ENCODE measurements at regions not wholly inside any gene's neighbourhood (a gene's known extent, or its start where the extent isn't known, plus 50 kb on each side); places are given as distances from the start of the nearest gene placed in this dataset.

DNA sequence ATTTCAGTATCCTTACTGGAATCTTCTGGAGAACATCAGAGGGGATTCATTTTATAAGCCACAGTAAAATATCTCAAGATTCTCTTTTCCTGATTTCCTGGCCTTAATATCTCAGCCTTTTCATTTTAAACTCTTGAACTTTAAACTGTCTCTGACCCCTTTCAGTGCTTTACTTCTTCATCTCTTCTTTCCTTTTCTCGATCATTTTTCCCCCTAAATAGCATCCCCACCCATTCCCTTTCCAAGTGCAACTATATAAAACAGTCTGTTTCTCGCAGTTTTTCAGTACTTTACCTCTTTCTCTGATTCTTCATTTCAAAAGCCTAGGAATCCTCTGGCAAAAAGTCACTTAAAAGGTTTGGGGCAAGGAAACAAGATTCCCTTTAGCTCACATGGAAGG lies 80.5 kb downstream of the PALM2AKAP2 start:
- CTCF ChIA-PET = interaction anchor here (1.3 to 2.6 kb wide), 3 partner anchors 11 to 337 kb away, joined by 4 to 12 read pairs (median 9); no protein-coding TSS in a partner anchor
- TF ChIP-seq EZH2 (IDR thresholded peaks at IDR 0.05; ENCODE audit: borderline replicate concordance, low read depth, low read length, severe bottlenecking) (no peak), POLR2AphosphoS5 (IDR thresholded peaks at IDR 0.05; ENCODE audit: insufficient read depth, low read depth, low read length) (no peak), GATA2 (IDR thresholded peaks at IDR 0.05; ENCODE audit: insufficient read depth, insufficient read length, low read depth, low read length) (no peak), FOS (IDR thresholded peaks at IDR 0.05; ENCODE audit: borderline replicate concordance, insufficient read depth, low read length) (no peak), JUN (IDR thresholded peaks at IDR 0.05; ENCODE audit: borderline replicate concordance, insufficient read depth, insufficient read length, low read depth) (no peak)
- TF ChIP-seq, protein P1, sequence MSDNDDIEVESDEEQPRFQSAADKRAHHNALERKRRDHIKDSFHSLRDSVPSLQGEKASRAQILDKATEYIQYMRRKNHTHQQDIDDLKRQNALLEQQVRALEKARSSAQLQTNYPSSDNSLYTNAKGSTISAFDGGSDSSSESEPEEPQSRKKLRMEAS (IDR thresholded peaks at IDR 0.05; ENCODE audit: insufficient read depth, insufficient read length) = no peak
- TF ChIP-seq, protein P2, sequence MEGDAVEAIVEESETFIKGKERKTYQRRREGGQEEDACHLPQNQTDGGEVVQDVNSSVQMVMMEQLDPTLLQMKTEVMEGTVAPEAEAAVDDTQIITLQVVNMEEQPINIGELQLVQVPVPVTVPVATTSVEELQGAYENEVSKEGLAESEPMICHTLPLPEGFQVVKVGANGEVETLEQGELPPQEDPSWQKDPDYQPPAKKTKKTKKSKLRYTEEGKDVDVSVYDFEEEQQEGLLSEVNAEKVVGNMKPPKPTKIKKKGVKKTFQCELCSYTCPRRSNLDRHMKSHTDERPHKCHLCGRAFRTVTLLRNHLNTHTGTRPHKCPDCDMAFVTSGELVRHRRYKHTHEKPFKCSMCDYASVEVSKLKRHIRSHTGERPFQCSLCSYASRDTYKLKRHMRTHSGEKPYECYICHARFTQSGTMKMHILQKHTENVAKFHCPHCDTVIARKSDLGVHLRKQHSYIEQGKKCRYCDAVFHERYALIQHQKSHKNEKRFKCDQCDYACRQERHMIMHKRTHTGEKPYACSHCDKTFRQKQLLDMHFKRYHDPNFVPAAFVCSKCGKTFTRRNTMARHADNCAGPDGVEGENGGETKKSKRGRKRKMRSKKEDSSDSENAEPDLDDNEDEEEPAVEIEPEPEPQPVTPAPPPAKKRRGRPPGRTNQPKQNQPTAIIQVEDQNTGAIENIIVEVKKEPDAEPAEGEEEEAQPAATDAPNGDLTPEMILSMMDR (IDR thresholded peaks at IDR 0.05; ENCODE audit: extremely low read depth in 1 of 2, insufficient read depth in 1 of 2, low read depth in 1 of 2, low read length in 2 of 2) = no peak

More for the DNA sequence above, 80.5 kb downstream of the PALM2AKAP2 start:
- intact Hi-C loops (cut with micrococcal nuclease) = no loop called here
- no peak for DNase-seq (ENCODE audit: low read depth, low spot score)
- Histone ChIP-seq H3K27me3 (ENCODE audit: control insufficient read depth in 2 of 2, insufficient read depth in 2 of 2, low read length in 2 of 2) (peaks cover 16 to 23% of the 10 kb centered on the region in 2 experiments), H3K9me1 (replicated peaks; ENCODE audit: control insufficient read depth, extremely low read depth, insufficient read depth, low read length) (no peaks in the 10 kb centered on the region), H3K4me1 (ENCODE audit: control insufficient read depth, extremely low read depth, insufficient read depth, low read length) (no peaks in the 10 kb centered on the region), H4K20me1 (replicated peaks; ENCODE audit: control insufficient read depth, extremely low read depth, insufficient read depth, low read length) (no peaks in the 10 kb centered on the region), H3K4me3 (replicated peaks in 1 of 3; ENCODE audit: insufficient read depth in 1 of 3, low read depth in 1 of 3, low read length in 3 of 3) (no peak overlapping the region), H3K9ac (replicated peaks; ENCODE audit: extremely low read depth, insufficient read depth, low read length) (no peak overlapping the region), H3K36me3 (ENCODE audit: control insufficient read depth in 2 of 2, extremely low read depth in 1 of 2, insufficient read depth in 2 of 2, low read length in 2 of 2) (no peaks in the 10 kb centered on the region), H3K79me2 (ENCODE audit: control insufficient read depth, insufficient read depth, low read length) (no peaks in the 10 kb centered on the region), H3K9me3 (replicated peaks; ENCODE audit: control insufficient read depth, insufficient read depth, low read length) (no peaks in the 10 kb centered on the region), H2AFZ (ENCODE audit: low read depth, low read length) (no peak overlapping the region), H3K4me2 (ENCODE audit: insufficient read depth, low read length) (no peak overlapping the region), H3K27ac (ENCODE audit: insufficient read depth, low read depth, low read length) (no peak overlapping the region)
- POLR2A ChIA-PET = no interaction called here
- FAIRE-seq = no peak
- BruUV-seq (replicated peaks) = no TSS peak
- dilution Hi-C loops (cut with MboI; ENCODE audit: extremely low pct_ligation_motif_present, low sequenced_read_pairs) = no loop called here

Data from endothelial cell of umbilical vein (primary cell).